ENCODE measurements at regions not wholly inside any gene's neighbourhood (a gene's known extent, or its start where the extent isn't known, plus 50 kb on each side); places are given as distances from the start of the nearest gene placed in this dataset.
"Not testable (repeated sequence)": the region's sequence is repeated elsewhere in the genome, so short reads cannot be mapped to it uniquely, and the experiment has no call there.

DNA sequence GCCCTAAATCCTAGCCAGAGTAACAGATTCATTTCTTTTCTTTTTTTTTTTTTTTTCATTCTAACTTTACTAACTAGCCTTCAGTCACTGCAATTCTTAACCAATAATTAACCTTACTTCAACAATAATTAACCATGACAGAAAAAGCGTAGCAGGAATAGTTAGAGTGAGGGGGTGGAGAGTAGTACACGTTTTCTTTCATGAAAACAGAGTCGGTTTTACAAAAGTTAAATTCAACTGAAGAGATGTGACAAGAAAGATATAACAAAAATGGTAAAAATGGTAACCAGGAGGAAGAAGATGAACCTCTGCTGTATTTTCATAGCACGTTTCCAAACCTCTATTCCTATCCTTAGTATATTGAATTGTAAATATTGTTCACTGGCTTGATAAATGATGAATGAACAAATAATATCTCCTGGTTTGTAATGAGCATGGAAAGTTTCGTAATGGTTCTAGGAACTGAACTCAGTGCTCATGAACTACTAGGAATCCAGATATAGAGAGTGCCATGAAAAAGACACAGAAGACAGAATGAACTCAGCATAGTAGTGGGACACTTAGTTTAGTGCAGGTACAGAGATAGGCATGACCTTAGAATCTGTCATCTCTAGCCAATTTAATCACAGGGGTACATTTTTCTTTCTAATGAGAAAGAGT, 116.5 kb upstream of the ANO5 start:
- in situ Hi-C loops (cut with HindIII; ENCODE audit: low pct_unique_long_range_greater_than_20kb, low sequenced_read_pairs), result no loop called here
- no peak for TF ChIP-seq JUND (IDR thresholded peaks at IDR 0.05; ENCODE audit: low read depth)
- no peak for DNase-seq (ENCODE audit: low read depth in 1 of 2, low spot score in 1 of 2)

- DNase-seq (ENCODE audit: low read depth in 1 of 2, low spot score in 1 of 2), result no peak
- no peak for TF ChIP-seq JUND (IDR thresholded peaks at IDR 0.05; ENCODE audit: low read depth)
- in situ Hi-C loops (cut with HindIII; ENCODE audit: low pct_unique_long_range_greater_than_20kb, low sequenced_read_pairs), result no loop called here
Observed at GRCh38 chr11:22078063-22078462, 114.8 kb upstream of the ANO5 start.

GRCh38 chr11:22079133-22079872, 113.6 kb upstream of the ANO5 start:
- TF ChIP-seq JUND (IDR thresholded peaks at IDR 0.05; ENCODE audit: low read depth), result no peak
- DNase-seq (ENCODE audit: low read depth in 1 of 2, low spot score in 1 of 2), result no peak
- in situ Hi-C loops (cut with HindIII; ENCODE audit: low pct_unique_long_range_greater_than_20kb, low sequenced_read_pairs), result no loop called here

- no peak for TF ChIP-seq JUND (IDR thresholded peaks at IDR 0.05; ENCODE audit: low read depth)
- DNase-seq (ENCODE audit: low read depth in 1 of 2, low spot score in 1 of 2), result no peak
- in situ Hi-C loops (cut with HindIII; ENCODE audit: low pct_unique_long_range_greater_than_20kb, low sequenced_read_pairs), result no loop called here
Observed at GRCh38 chr11:22082178-22082577, 110.7 kb upstream of the ANO5 start.

DNA sequence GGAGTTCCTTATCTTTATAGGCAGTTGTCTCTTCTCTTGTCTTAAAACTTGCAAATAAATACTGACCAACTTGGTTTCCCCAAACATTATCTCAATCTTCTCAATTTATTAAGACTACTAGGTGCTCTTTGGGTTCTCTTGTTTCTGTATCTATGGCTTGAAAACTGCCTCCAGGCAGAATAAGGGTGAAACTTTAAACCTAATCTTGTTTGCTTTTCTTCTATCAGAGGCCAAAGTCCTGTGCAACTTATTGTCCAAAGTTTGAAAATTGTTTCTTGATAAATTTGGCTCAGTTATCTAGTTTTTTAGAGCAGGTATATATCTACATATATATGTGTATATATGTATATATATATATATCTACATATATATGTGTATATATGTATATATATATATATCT, 110.1 kb upstream of the ANO5 start:
- in situ Hi-C loops (cut with HindIII; ENCODE audit: low pct_unique_long_range_greater_than_20kb, low sequenced_read_pairs), result no loop called here
- no peak for DNase-seq (ENCODE audit: low read depth in 1 of 2, low spot score in 1 of 2)
- TF ChIP-seq JUND (IDR thresholded peaks at IDR 0.05; ENCODE audit: low read depth), result no peak

- no peak for TF ChIP-seq JUND (IDR thresholded peaks at IDR 0.05; ENCODE audit: low read depth)
- in situ Hi-C loops (cut with HindIII; ENCODE audit: low pct_unique_long_range_greater_than_20kb, low sequenced_read_pairs), result no loop called here
- no peak for DNase-seq (ENCODE audit: low read depth in 1 of 2, low spot score in 1 of 2)
Observed at GRCh38 chr11:22084056-22084455, 108.8 kb upstream of the ANO5 start.

GRCh38 chr11:22084564-22084963, 108.3 kb upstream of the ANO5 start:
- no peak for DNase-seq (ENCODE audit: low read depth in 1 of 2, low spot score in 1 of 2)
- in situ Hi-C loops (cut with HindIII; ENCODE audit: low pct_unique_long_range_greater_than_20kb, low sequenced_read_pairs), result no loop called here
- TF ChIP-seq JUND (IDR thresholded peaks at IDR 0.05; ENCODE audit: low read depth), result no peak

DNA sequence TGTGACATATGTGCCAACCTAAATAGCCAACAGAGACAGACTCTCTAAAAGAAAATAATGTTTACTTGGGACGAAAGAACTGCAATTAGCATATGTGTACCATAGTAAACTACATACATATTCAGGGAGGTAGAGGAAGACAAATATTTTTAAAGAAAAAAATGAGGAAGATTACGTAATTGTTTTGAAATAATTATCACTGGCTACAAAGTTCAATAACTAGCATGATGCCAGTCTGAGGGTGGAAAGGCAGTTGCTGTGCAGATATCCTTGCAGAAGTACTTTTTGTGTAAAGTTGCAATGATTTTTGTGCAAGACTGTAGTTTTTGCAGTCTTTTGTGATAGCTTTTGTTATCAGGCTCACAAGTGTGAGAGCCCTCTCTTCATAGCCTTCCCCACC, 103.3 kb upstream of the ANO5 start:
- in situ Hi-C loops (cut with HindIII; ENCODE audit: low pct_unique_long_range_greater_than_20kb, low sequenced_read_pairs), result no loop called here
- no peak for TF ChIP-seq JUND (IDR thresholded peaks at IDR 0.05; ENCODE audit: low read depth)
- no peak for DNase-seq (ENCODE audit: low read depth in 1 of 2, low spot score in 1 of 2)

DNA sequence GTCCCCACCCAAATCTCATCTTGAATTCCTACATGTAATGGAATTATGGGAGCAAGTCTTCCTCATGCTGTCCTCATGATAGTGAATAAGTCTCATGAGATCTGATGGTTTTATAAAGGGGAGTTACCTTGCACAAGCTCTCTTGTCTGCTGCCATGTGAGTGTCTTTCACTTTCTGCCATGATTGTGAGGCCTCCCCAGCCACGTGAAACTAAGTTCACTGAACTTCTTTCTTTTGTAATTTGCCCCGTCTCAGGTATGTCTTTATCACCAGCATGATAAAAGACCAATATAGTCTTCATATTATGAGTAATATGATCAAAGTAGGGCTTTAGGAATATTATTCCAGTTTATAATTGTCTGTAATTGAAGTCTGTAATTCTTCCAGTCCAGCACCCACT, 86.3 kb upstream of the ANO5 start:
- TF ChIP-seq JUND (IDR thresholded peaks at IDR 0.05; ENCODE audit: low read depth), result no peak
- in situ Hi-C loops (cut with HindIII; ENCODE audit: low pct_unique_long_range_greater_than_20kb, low sequenced_read_pairs), result no loop called here
- DNase-seq (ENCODE audit: low read depth in 1 of 2, low spot score in 1 of 2), result no peak

- no peak for DNase-seq (ENCODE audit: low read depth in 1 of 2, low spot score in 1 of 2)
- in situ Hi-C loops (cut with HindIII; ENCODE audit: low pct_unique_long_range_greater_than_20kb, low sequenced_read_pairs), result no loop called here
Observed at GRCh38 chr11:22115470-22116029, 77.3 kb upstream of the ANO5 start.

GRCh38 chr11:22127981-22128380, 64.9 kb upstream of the ANO5 start:
- in situ Hi-C loops (cut with HindIII; ENCODE audit: low pct_unique_long_range_greater_than_20kb, low sequenced_read_pairs); DNase-seq (ENCODE audit: low read depth in 1 of 2, low spot score in 1 of 2): not testable (repeated sequence)

More at GRCh38 chr11:22115470-22116029, 77.3 kb upstream of the ANO5 start:
- no peak for TF ChIP-seq JUND (IDR thresholded peaks at IDR 0.05; ENCODE audit: low read depth)

GRCh38 chr11:22130462-22131053, 62.3 kb upstream of the ANO5 start:
- DNase-seq (ENCODE audit: low read depth in 1 of 2, low spot score in 1 of 2), result peak; percentile 30 to 49
- in situ Hi-C loops (cut with HindIII; ENCODE audit: low pct_unique_long_range_greater_than_20kb, low sequenced_read_pairs), result no loop called here
- no peak for TF ChIP-seq JUND (IDR thresholded peaks at IDR 0.05; ENCODE audit: low read depth)

GRCh38 chr11:22133776-22134175, 59.1 kb upstream of the ANO5 start:
- in situ Hi-C loops (cut with HindIII; ENCODE audit: low pct_unique_long_range_greater_than_20kb, low sequenced_read_pairs), result no loop called here
- TF ChIP-seq JUND (IDR thresholded peaks at IDR 0.05; ENCODE audit: low read depth), result no peak
- no peak for DNase-seq (ENCODE audit: low read depth in 1 of 2, low spot score in 1 of 2)
